GM18507 (cell line): ENCODE measurements at regions not wholly inside any gene's neighbourhood (a gene's known extent, or its start where the extent isn't known, plus 50 kb on each side); places are given as distances from the start of the nearest gene placed in this dataset.
A peak's percentile ranks its signal among the peaks of the same experiment; 100 is the strongest.
"Not testable (repeated sequence)": the region's sequence is repeated elsewhere in the genome, so short reads cannot be mapped to it uniquely, and the experiment has no call there.

Experiments
- DNase-seq: peaks from one replicate; pipeline ENCODE4 v3.0.0; 2011; ENCODE audit warnings: low read depth; ENCODE audit not compliant: insufficient read length; ENCODE audit errors: extremely low spot score
- FAIRE-seq: peaks from 2 replicates; lab custom pipeline; 2011; peaks lifted over from hg19 to GRCh38; lab: Jason Lieb, UNC

GRCh38 chr14:101634202-101634849 lies 73.0 kb downstream of the DIO3 start:
- FAIRE-seq (no peak), DNase-seq (no peak)

GRCh38 chr14:101634850-101635748 lies 73.8 kb downstream of the DIO3 start:
- DNase-seq: no peak
- no peak for FAIRE-seq

- FAIRE-seq (no peak), DNase-seq (no peak)
Measured at GRCh38 chr14:101635749-101636560, 74.7 kb downstream of the DIO3 start.

GRCh38 chr14:101639241-101639833 lies 78.0 kb downstream of the DIO3 start:
- FAIRE-seq: no peak
- no peak for DNase-seq

- DNase-seq (no peak), FAIRE-seq (no peak)
Measured at GRCh38 chr14:101643651-101644050, 82.4 kb downstream of the DIO3 start.

GRCh38 chr14:101654051-101654450 lies 92.8 kb downstream of the DIO3 start:
- DNase-seq (no peak), FAIRE-seq (no peak)

- FAIRE-seq (no peak), DNase-seq (no peak)
Measured at GRCh38 chr14:101657372-101657771, 96.1 kb downstream of the DIO3 start.

- DNase-seq (peak; percentile 8), FAIRE-seq (peak; percentile 64)
Measured at GRCh38 chr14:101665478-101666078, 95.9 kb upstream of the PPP2R5C start.

- FAIRE-seq (no peak), DNase-seq (no peak)
Measured at GRCh38 chr14:101666264-101666663, 95.2 kb upstream of the PPP2R5C start.

- DNase-seq: no peak
- no peak for FAIRE-seq
Measured at GRCh38 chr14:101669629-101670028, 91.9 kb upstream of the PPP2R5C start.

- no peak for DNase-seq
- FAIRE-seq: no peak
Measured at GRCh38 chr14:101673873-101674272, 87.6 kb upstream of the PPP2R5C start.

- DNase-seq, FAIRE-seq: not testable (repeated sequence)
Measured at GRCh38 chr14:101675835-101676234, 85.7 kb upstream of the PPP2R5C start.

- not testable (repeated sequence) for FAIRE-seq, DNase-seq
Measured at GRCh38 chr14:101677912-101678327, 83.6 kb upstream of the PPP2R5C start.

GRCh38 chr14:101681795-101682194 lies 79.7 kb upstream of the PPP2R5C start:
- no peak for FAIRE-seq

GRCh38 chr14:101683365-101683764 lies 78.1 kb upstream of the PPP2R5C start:
- no peak for FAIRE-seq

More at GRCh38 chr14:101681795-101682194, 79.7 kb upstream of the PPP2R5C start:
- DNase-seq: no peak

GRCh38 chr14:101687756-101688546 lies 73.6 kb upstream of the PPP2R5C start:
- no peak for FAIRE-seq

More at GRCh38 chr14:101683365-101683764, 78.1 kb upstream of the PPP2R5C start:
- DNase-seq: no peak

GRCh38 chr14:101689039-101689501 lies 72.4 kb upstream of the PPP2R5C start:
- DNase-seq: no peak
- no peak for FAIRE-seq

More at GRCh38 chr14:101687756-101688546, 73.6 kb upstream of the PPP2R5C start:
- DNase-seq: no peak

GRCh38 chr14:101689966-101690365 lies 71.5 kb upstream of the PPP2R5C start:
- FAIRE-seq, DNase-seq: not testable (repeated sequence)
